H1 (cell line): ENCODE measurements at regions not wholly inside any gene's neighbourhood (a gene's known extent, or its start where the extent isn't known, plus 50 kb on each side); places are given as distances from the start of the nearest gene placed in this dataset.

ENCODE experiments used
- CTCF ChIA-PET: fragments of 300-600 bp; sonication (Branson Sonifier 250); formaldehyde crosslinking; loops from one replicate; lab custom pipeline; 2021; ENCODE audit not compliant: partially characterized antibody; lab: Charles Lee
- POLR2A ChIA-PET: fragments of 300-600 bp; sonication (Branson Sonifier 250); formaldehyde crosslinking; loops from one replicate; lab custom pipeline; 2021; ENCODE audit warnings: inconsistent platforms; ENCODE audit not compliant: partially characterized antibody; lab: Charles Lee
- DNase-seq, 2 experiments: peaks; one replicate each; pipeline versions ENCODE4 v3.0.0 to v3.0.0-alpha.2; 2010 to 2022; ENCODE audit warnings: low spot score in 2 of 2, low read depth in 1 of 2, mixed read lengths in 1 of 2
- FAIRE-seq: peaks from 2 replicates; lab custom pipeline; 2011; peaks lifted over from hg19 to GRCh38; lab: Jason Lieb, UNC
- H2AFZ ChIP-seq: 2 replicates; pipeline ENCODE4 v1.8.1; 2012; ENCODE audit warnings: low read length, inconsistent platforms
- H2AK5ac ChIP-seq: 2 replicates; pipeline ENCODE4 v1.6.1; 2013; ENCODE audit warnings: low read depth, low read length
- H2BK120ac ChIP-seq: replicated peaks from 2 replicates; pipeline ENCODE3; 2013; ENCODE audit warnings: low read depth, low read length, inconsistent platforms
- H2BK12ac ChIP-seq: 2 replicates; pipeline ENCODE4 v1.6.1; 2013; ENCODE audit warnings: low read depth, low read length
- H2BK15ac ChIP-seq: 2 replicates; pipeline ENCODE4 v1.6.1; 2013; ENCODE audit warnings: low read length
- H2BK20ac ChIP-seq: 2 replicates; pipeline ENCODE4 v1.6.1; 2013; ENCODE audit warnings: low read length
- H2BK5ac ChIP-seq: 2 replicates; pipeline ENCODE4 v1.6.1; 2013; ENCODE audit warnings: low read depth, low read length
- H3K14ac ChIP-seq: 2 replicates; pipeline ENCODE4 v1.6.1; 2013; ENCODE audit warnings: inconsistent platforms; ENCODE audit not compliant: insufficient read length
- H3K18ac ChIP-seq: 2 replicates; pipeline ENCODE4 v1.6.1; 2013; ENCODE audit warnings: low read length; ENCODE audit errors: extremely low read depth
- H3K23ac ChIP-seq: 2 replicates; pipeline ENCODE4 v1.6.1; 2013; ENCODE audit warnings: inconsistent platforms; ENCODE audit not compliant: insufficient read length
- H3K23me2 ChIP-seq: 2 replicates; pipeline ENCODE4 v1.6.1; 2013; ENCODE audit warnings: low read depth, low read length
- H3K27ac ChIP-seq: 2 replicates; pipeline ENCODE4 v1.6.1; 2011; ENCODE audit warnings: low read depth, low read length, inconsistent platforms
- H3K27me3 ChIP-seq, 4 experiments: replicated peaks in 1 of 4; 1 replicate in 1 of 4; 2 replicates in 3 of 4; pipeline versions ENCODE4 v1.6.1 to v1.8.1; 2011 to 2013; ENCODE audit warnings: low read length in 3 of 4, mild to moderate bottlenecking in 3 of 4, inconsistent platforms in 2 of 4, mixed read lengths in 2 of 4, moderate library complexity in 1 of 4; ENCODE audit not compliant: control insufficient read depth in 3 of 4, insufficient read depth in 3 of 4; ENCODE audit errors: extremely low read depth in 1 of 4
- H3K36me3 ChIP-seq, 4 experiments: 2 replicates each; pipeline versions ENCODE4 v1.6.1 to v1.8.1; 2011 to 2013; ENCODE audit warnings: mild to moderate bottlenecking in 4 of 4, low read length in 3 of 4, moderate library complexity in 2 of 4, control low read depth in 1 of 4, inconsistent platforms in 1 of 4; ENCODE audit not compliant: insufficient read depth in 4 of 4, control insufficient read depth in 2 of 4
- H3K4ac ChIP-seq: replicated peaks from 2 replicates; pipeline ENCODE3; 2013; ENCODE audit warnings: low read length, low read depth, mixed read lengths, inconsistent platforms; ENCODE audit not compliant: insufficient read length
- H3K4me1 ChIP-seq, 4 experiments: replicated peaks in 1 of 4; 1 replicate in 1 of 4; 2 replicates in 3 of 4; pipeline versions ENCODE4 v1.6.1 to v1.8.1; 2011 to 2013; ENCODE audit warnings: low read length in 3 of 4, inconsistent platforms in 2 of 4, mixed read lengths in 1 of 4; ENCODE audit not compliant: insufficient read depth in 4 of 4, control insufficient read depth in 3 of 4
- H3K4me2 ChIP-seq, 2 experiments: 2 replicates each; pipeline versions ENCODE4 v1.6.1 to v1.8.1; 2011 to 2013; ENCODE audit warnings: low read depth in 2 of 2, low read length in 2 of 2, control low read depth in 1 of 2, inconsistent platforms in 1 of 2, mild to moderate bottlenecking in 1 of 2; ENCODE audit not compliant: insufficient read depth in 1 of 2
- H3K4me3 ChIP-seq, 4 experiments: fragments of 200-600, 300-600 bp in 1 of 4; sonication (generic), shearing (Covaris generic), sonication (Bioruptor Twin) in 1 of 4; 2 replicates each; pipeline versions ENCODE4 v1.5.1 to v1.8.1; 2011 to 2016; ENCODE audit warnings: low read length in 4 of 4, low read depth in 3 of 4, control low read depth in 2 of 4, inconsistent platforms in 2 of 4, mild to moderate bottlenecking in 2 of 4, mixed read lengths in 1 of 4, moderate library complexity in 1 of 4; ENCODE audit not compliant: insufficient read depth in 2 of 4; ENCODE audit errors: extremely low read depth in 1 of 4
- H3K56ac ChIP-seq: replicated peaks from 2 replicates; pipeline ENCODE3; 2013; ENCODE audit warnings: low read depth, mild to moderate bottlenecking, mixed read lengths, low read length, inconsistent platforms; ENCODE audit not compliant: insufficient read length
- H3K79me1 ChIP-seq: 2 replicates; pipeline ENCODE4 v1.6.1; 2013; ENCODE audit warnings: low read depth, low read length, control low read depth
- H3K79me2 ChIP-seq, 2 experiments: 2 replicates each; pipeline versions ENCODE4 v1.6.1 to v1.8.1; 2012 to 2013; ENCODE audit warnings: low read length in 2 of 2, mild to moderate bottlenecking in 2 of 2, inconsistent platforms in 1 of 2; ENCODE audit not compliant: insufficient read depth in 2 of 2, control insufficient read depth in 1 of 2
- H3K9ac ChIP-seq, 4 experiments: replicated peaks in 1 of 4; 1 replicate in 1 of 4; 2 replicates in 3 of 4; pipeline versions ENCODE4 v1.6.1 to v1.8.1; 2011 to 2013; ENCODE audit warnings: low read depth in 3 of 4, low read length in 3 of 4, control low read depth in 2 of 4, mild to moderate bottlenecking in 2 of 4, moderate library complexity in 2 of 4, inconsistent platforms in 1 of 4; ENCODE audit errors: extremely low read depth in 1 of 4
- H3K9me3 ChIP-seq, 2 experiments: 2 replicates each; pipeline versions ENCODE4 v1.6.1 to v1.8.1; 2012 to 2013; ENCODE audit warnings: mild to moderate bottlenecking in 2 of 2, moderate library complexity in 2 of 2, control low read depth in 1 of 2, inconsistent platforms in 1 of 2, low read depth in 1 of 2, low read length in 1 of 2, mixed read lengths in 1 of 2; ENCODE audit not compliant: insufficient read depth in 2 of 2
- H4K20me1 ChIP-seq, 2 experiments: replicated peaks in 1 of 2; 2 replicates each; pipeline versions ENCODE3 to v1.8.1; 2011 to 2013; ENCODE audit warnings: inconsistent platforms in 2 of 2, low read length in 2 of 2, mild to moderate bottlenecking in 1 of 2; ENCODE audit not compliant: insufficient read depth in 2 of 2, control insufficient read depth in 1 of 2
- H4K5ac ChIP-seq: 2 replicates; pipeline ENCODE4 v1.6.1; 2013; ENCODE audit warnings: low read length, low read depth, mixed read lengths, inconsistent platforms; ENCODE audit not compliant: insufficient read length
- H4K8ac ChIP-seq: 2 replicates; pipeline ENCODE4 v1.8.0; 2013; ENCODE audit warnings: mild to moderate bottlenecking, moderate library complexity, low read length, inconsistent platforms; ENCODE audit not compliant: insufficient read depth; ENCODE audit errors: extremely low read depth
- H4K91ac ChIP-seq: replicated peaks from 2 replicates; pipeline ENCODE3; 2013; ENCODE audit warnings: low read length, mixed read lengths, inconsistent platforms; ENCODE audit not compliant: insufficient read length
- KDM1A ChIP-seq: fragments of 200-600, 300-600 bp; sonication (generic); IDR thresholded peaks from 2 replicates; pipeline ENCODE4 v1.7.1; 2016; ENCODE audit warnings: mild to moderate bottlenecking, low read length, borderline replicate concordance
- NANOG ChIP-seq: IDR thresholded peaks from 2 replicates; pipeline ENCODE4 v1.6.1; 2011; ENCODE audit warnings: low read length, low read depth, mild to moderate bottlenecking, inconsistent platforms; ENCODE audit not compliant: insufficient read depth, poor library complexity, severe bottlenecking
- SAP30 ChIP-seq: fragments of 300-600 bp; sonication (generic); IDR thresholded peaks from 2 replicates; pipeline ENCODE4 v1.7.1; 2012; ENCODE audit warnings: low read length, moderate library complexity, mild to moderate bottlenecking, inconsistent platforms; ENCODE audit not compliant: insufficient read depth, insufficient replicate concordance
- SIX5 ChIP-seq: IDR thresholded peaks from 2 replicates; pipeline ENCODE4 v1.6.1; 2011; ENCODE audit warnings: mild to moderate bottlenecking, low read depth, low read length
- SP2 ChIP-seq: IDR thresholded peaks from 2 replicates; pipeline ENCODE4 v1.6.1; 2012; ENCODE audit warnings: mild to moderate bottlenecking, low read length, inconsistent platforms
- SUZ12 ChIP-seq: fragments of 200-600 bp; sonication (generic); IDR thresholded peaks from 2 replicates; pipeline ENCODE4 v1.6.1; 2012; ENCODE audit warnings: mild to moderate bottlenecking, inconsistent platforms, low read length, moderate library complexity, mixed read lengths
- TAF1 ChIP-seq: IDR thresholded peaks from 2 replicates; pipeline ENCODE4 v1.6.1; 2011; ENCODE audit warnings: mild to moderate bottlenecking, low read depth, low read length
- WGBS, 2 experiments: shearing (Covaris generic) in 1 of 2; methylation state at CpG; one replicate each; pipeline versions ENCODE4 v1.1.6 to v1.1.7; 2013 to 2015; ENCODE audit warnings: low lambda C conversion rate in 2 of 2, mixed read lengths in 2 of 2, inconsistent platforms in 1 of 2, low coverage in 1 of 2, missing lambda C conversion rate in 1 of 2; ENCODE audit not compliant: insufficient replicate concordance in 2 of 2, insufficient coverage in 1 of 2, insufficient read length in 1 of 2; ENCODE audit errors: extremely low coverage in 1 of 2, missing lambda C conversion rate in 1 of 2; 5-methylcytosine and 5-hydroxymethylcytosine counted together
- TF ChIP-seq, protein P1 (sequence below): IDR thresholded peaks from 2 replicates; pipeline ENCODE4 v1.6.1; 2012; ENCODE audit warnings: low read length, inconsistent platforms

DNA sequence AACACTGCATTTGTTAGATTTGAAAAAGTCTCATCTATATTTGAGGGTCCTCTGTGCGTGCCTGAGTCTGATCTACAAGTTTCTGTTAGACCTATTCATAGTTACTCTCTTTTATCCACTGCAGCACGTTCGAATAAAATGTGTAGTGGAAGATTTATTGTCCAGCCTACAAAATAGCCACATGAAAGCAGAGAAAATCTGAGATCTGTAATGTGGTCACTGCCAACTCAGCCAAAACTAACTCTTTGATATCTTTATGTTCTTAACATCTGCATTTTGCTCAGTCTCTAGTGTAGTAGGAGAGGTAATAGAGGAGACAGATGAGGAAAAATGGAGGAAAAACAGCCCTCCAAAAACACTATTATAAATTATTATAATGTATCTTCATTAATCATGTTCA is 354.0 kb downstream of the NPR3 start:
- Histone ChIP-seq H4K5ac (no peak overlapping the region), H4K8ac (no peak overlapping the region), H3K36me3 (no peaks in the 10 kb centered on the region), H4K20me1 (no peaks in the 10 kb centered on the region), H3K4me1 (no peaks in the 10 kb centered on the region), H3K4me2 (no peak overlapping the region), H2AFZ (no peak overlapping the region), H3K18ac (no peak overlapping the region), H3K56ac (no peak overlapping the region), H2BK120ac (no peak overlapping the region), H3K79me1 (no peaks in the 10 kb centered on the region), H3K27ac (no peak overlapping the region), H3K27me3 (no peaks in the 10 kb centered on the region), H3K14ac (no peak overlapping the region), H2AK5ac (no peak overlapping the region), H2BK15ac (no peak overlapping the region), H2BK20ac (no peak overlapping the region), H3K79me2 (no peaks in the 10 kb centered on the region), H2BK5ac (no peak overlapping the region), H3K23ac (no peak overlapping the region), H3K9ac (no peak overlapping the region), H3K9me3 (no peaks in the 10 kb centered on the region), H3K4ac (no peak overlapping the region), H2BK12ac (no peak overlapping the region), H4K91ac (no peak overlapping the region), H3K4me3 (no peak overlapping the region), H3K23me2 (no peaks in the 10 kb centered on the region)
- no peak for TF ChIP-seq NANOG
- TF ChIP-seq KDM1A: no peak
- TF ChIP-seq SIX5: no peak
- TF ChIP-seq, protein P1, sequence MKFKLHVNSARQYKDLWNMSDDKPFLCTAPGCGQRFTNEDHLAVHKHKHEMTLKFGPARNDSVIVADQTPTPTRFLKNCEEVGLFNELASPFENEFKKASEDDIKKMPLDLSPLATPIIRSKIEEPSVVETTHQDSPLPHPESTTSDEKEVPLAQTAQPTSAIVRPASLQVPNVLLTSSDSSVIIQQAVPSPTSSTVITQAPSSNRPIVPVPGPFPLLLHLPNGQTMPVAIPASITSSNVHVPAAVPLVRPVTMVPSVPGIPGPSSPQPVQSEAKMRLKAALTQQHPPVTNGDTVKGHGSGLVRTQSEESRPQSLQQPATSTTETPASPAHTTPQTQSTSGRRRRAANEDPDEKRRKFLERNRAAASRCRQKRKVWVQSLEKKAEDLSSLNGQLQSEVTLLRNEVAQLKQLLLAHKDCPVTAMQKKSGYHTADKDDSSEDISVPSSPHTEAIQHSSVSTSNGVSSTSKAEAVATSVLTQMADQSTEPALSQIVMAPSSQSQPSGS: no peak
- no peak for TF ChIP-seq SUZ12
- no peak for TF ChIP-seq SP2
- no peak for TF ChIP-seq TAF1
- no peak for TF ChIP-seq SAP30
- FAIRE-seq: no peak
- DNase-seq: no peak
- 96% methylated on average over 3 of the region's 3 CpGs; no CpG with 5 or more reads in 1 of the 2 experiments for WGBS, 2 experiments
- CTCF ChIA-PET: no interaction called here
- POLR2A ChIA-PET: no interaction called here
